Fibroblast of lung (primary cell): ENCODE measurements at regions not wholly inside any gene's neighbourhood (a gene's known extent, or its start where the extent isn't known, plus 50 kb on each side); places are given as distances from the start of the nearest gene placed in this dataset.

ENCODE experiments used
- DNase-seq, 2 donors: peaks; one replicate each; pipeline versions ENCODE4 v3.0.0 to v3.0.0-alpha.2; 2010; ENCODE audit warnings: low read depth in 2 of 2
- H2AFZ ChIP-seq: 2 replicates; pipeline ENCODE4 v1.5.1; 2012; ENCODE audit warnings: low read length, control low read depth, inconsistent platforms
- H3K27ac ChIP-seq: 2 replicates; pipeline ENCODE4 v1.5.1; 2011; ENCODE audit warnings: low read length, control low read depth; ENCODE audit not compliant: insufficient read depth
- H3K27me3 ChIP-seq: 2 replicates; pipeline ENCODE4 v1.5.1; 2011; ENCODE audit warnings: mild to moderate bottlenecking, low read length; ENCODE audit not compliant: control insufficient read depth, insufficient read depth
- H3K36me3 ChIP-seq: 2 replicates; pipeline ENCODE4 v1.5.1; 2011; ENCODE audit warnings: low read length; ENCODE audit not compliant: control insufficient read depth, insufficient read depth
- H3K4me1 ChIP-seq: 2 replicates; pipeline ENCODE4 v1.5.1; 2011; ENCODE audit warnings: low read length; ENCODE audit not compliant: control insufficient read depth, insufficient read depth; ENCODE audit errors: extremely low read depth
- H3K4me2 ChIP-seq: 2 replicates; pipeline ENCODE4 v1.5.1; 2011; ENCODE audit warnings: low read length, control low read depth; ENCODE audit not compliant: insufficient read depth; ENCODE audit errors: extremely low read depth
- H3K4me3 ChIP-seq, 4 experiments: fragments of 200-600 bp in 1 of 4; sonication (generic) in 1 of 4; replicated peaks in 1 of 4; 2 replicates each; pipeline ENCODE4 v1.5.1; 2011 to 2016; ENCODE audit warnings: low read length in 4 of 4, low read depth in 3 of 4, mild to moderate bottlenecking in 3 of 4, control low read depth in 2 of 4, inconsistent platforms in 1 of 4, mixed read lengths in 1 of 4; ENCODE audit not compliant: insufficient read depth in 1 of 4; ENCODE audit errors: control extremely low read depth in 1 of 4
- H3K79me2 ChIP-seq: 2 replicates; pipeline ENCODE4 v1.5.1; 2012; ENCODE audit warnings: mild to moderate bottlenecking, low read length, inconsistent platforms; ENCODE audit not compliant: control insufficient read depth, insufficient read depth
- H3K9ac ChIP-seq: 2 replicates; pipeline ENCODE4 v1.5.1; 2011; ENCODE audit warnings: mild to moderate bottlenecking, low read length, control low read depth; ENCODE audit not compliant: insufficient read depth
- H3K9me3 ChIP-seq: 2 replicates; pipeline ENCODE4 v1.5.1; 2012; ENCODE audit warnings: low read depth, low read length; ENCODE audit not compliant: control insufficient read depth, insufficient read depth
- H4K20me1 ChIP-seq: 2 replicates; pipeline ENCODE4 v1.5.1; 2011; ENCODE audit warnings: low read length; ENCODE audit not compliant: control insufficient read depth, insufficient read depth; ENCODE audit errors: extremely low read depth
- CTCF ChIP-seq, 2 donors: IDR thresholded peaks in 1 of 2; conservative IDR thresholded peaks in 1 of 2; 1 replicate in 1 of 2; 2 replicates in 1 of 2; pipeline ENCODE4 v1.5.1; 2011 to 2012; ENCODE audit warnings: low read length in 2 of 2, control low read depth in 1 of 2, inconsistent platforms in 1 of 2, low read depth in 1 of 2, mild to moderate bottlenecking in 1 of 2
- EZH2 ChIP-seq: IDR thresholded peaks from 2 replicates; pipeline ENCODE4 v1.5.1; 2012; ENCODE audit warnings: low read length, control low read depth, mild to moderate bottlenecking; ENCODE audit errors: missing control alignments

GRCh38 chr9:11546231-11546630 is 933.4 kb upstream of the PTPRD start:
- TF ChIP-seq EZH2 (no peak), CTCF (conservative IDR thresholded peaks at IDR 0.05 in 1 of 2, IDR thresholded peaks at IDR 0.05 in 1 of 2; ENCODE audit: low read depth in 1 of 2, low read length in 2 of 2) (no peak)
- no peaks in the 10 kb centered on the region for H3K9me3 ChIP-seq
- H2AFZ ChIP-seq = no peak overlapping the region
- DNase-seq = no peak
- H3K9ac ChIP-seq = no peak overlapping the region
- no peak overlapping the region for H3K4me2 ChIP-seq
- H3K27ac ChIP-seq = no peak overlapping the region
- no peaks in the 10 kb centered on the region for H3K36me3 ChIP-seq
- no peaks in the 10 kb centered on the region for H3K27me3 ChIP-seq
- no peaks in the 10 kb centered on the region for H4K20me1 ChIP-seq
- no peak overlapping the region for H3K4me3 ChIP-seq
- no peaks in the 10 kb centered on the region for H3K79me2 ChIP-seq
- no peaks in the 10 kb centered on the region for H3K4me1 ChIP-seq

DNA sequence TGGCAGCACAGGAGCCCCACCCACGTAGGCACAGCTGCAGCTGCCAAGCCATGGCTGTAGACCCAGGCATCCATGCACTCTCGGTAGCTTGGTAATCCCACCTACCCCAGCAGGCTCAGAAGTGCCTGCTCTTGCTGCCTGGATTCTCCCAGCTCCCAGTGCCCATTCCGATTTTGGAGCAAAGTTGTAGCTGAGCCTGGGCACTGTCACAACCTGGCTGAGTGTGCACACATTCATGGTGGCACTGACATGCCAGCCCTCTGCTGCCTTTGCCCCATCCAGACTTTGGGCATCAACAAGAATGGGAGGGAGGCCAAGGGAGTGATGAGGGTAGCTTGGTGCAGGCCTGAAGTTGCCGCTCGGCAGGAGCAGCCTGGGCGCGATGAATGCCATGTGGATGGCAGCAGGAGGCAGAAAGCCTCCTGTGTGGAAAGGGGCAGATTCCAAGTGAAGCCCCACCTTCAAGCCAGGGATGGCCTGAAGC is 936.6 kb upstream of the PTPRD start:
- H3K79me2 ChIP-seq = no peaks in the 10 kb centered on the region
- H3K4me1 ChIP-seq = no peaks in the 10 kb centered on the region
- H3K4me3 ChIP-seq = no peak overlapping the region
- H4K20me1 ChIP-seq = no peaks in the 10 kb centered on the region
- H3K27me3 ChIP-seq = no peaks in the 10 kb centered on the region
- no peak for DNase-seq
- H3K27ac ChIP-seq = no peak overlapping the region
- no peak overlapping the region for H3K9ac ChIP-seq
- TF ChIP-seq CTCF (conservative IDR thresholded peaks at IDR 0.05 in 1 of 2, IDR thresholded peaks at IDR 0.05 in 1 of 2; ENCODE audit: low read depth in 1 of 2, low read length in 2 of 2) (no peak), EZH2 (no peak)
- H3K9me3 ChIP-seq = no peaks in the 10 kb centered on the region
- H3K36me3 ChIP-seq = no peaks in the 10 kb centered on the region
- H2AFZ ChIP-seq = no peak overlapping the region
- H3K4me2 ChIP-seq = no peak overlapping the region

DNA sequence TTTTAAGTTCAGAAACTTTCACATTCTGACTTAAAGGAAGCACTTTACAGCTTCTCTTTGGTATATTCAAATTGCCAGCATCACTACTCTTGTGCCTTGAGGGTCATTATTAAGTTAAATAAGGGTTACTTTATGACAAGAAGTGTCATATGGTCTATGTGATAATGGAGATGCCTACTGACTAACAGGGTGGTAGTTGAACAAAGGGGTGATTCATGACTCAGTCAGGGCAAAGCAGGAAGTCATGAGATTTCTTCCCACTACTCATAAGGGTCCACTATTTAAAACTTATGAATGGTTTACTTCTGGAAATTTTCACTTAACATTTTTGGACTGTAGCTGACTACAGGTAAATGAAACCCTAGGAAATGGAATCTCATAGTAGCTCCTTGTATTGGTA is 938.3 kb upstream of the PTPRD start:
- no peaks in the 10 kb centered on the region for H3K9me3 ChIP-seq
- H4K20me1 ChIP-seq = no peaks in the 10 kb centered on the region
- no peaks in the 10 kb centered on the region for H3K27me3 ChIP-seq
- no peak overlapping the region for H3K27ac ChIP-seq
- no peak overlapping the region for H3K4me3 ChIP-seq
- H3K9ac ChIP-seq = no peak overlapping the region
- no peaks in the 10 kb centered on the region for H3K4me1 ChIP-seq
- DNase-seq = no peak
- TF ChIP-seq CTCF (conservative IDR thresholded peaks at IDR 0.05 in 1 of 2, IDR thresholded peaks at IDR 0.05 in 1 of 2; ENCODE audit: low read depth in 1 of 2, low read length in 2 of 2) (no peak), EZH2 (no peak)
- no peak overlapping the region for H2AFZ ChIP-seq
- H3K36me3 ChIP-seq = no peaks in the 10 kb centered on the region
- no peaks in the 10 kb centered on the region for H3K79me2 ChIP-seq
- H3K4me2 ChIP-seq = no peak overlapping the region
